Naive B cell (primary cell): ENCODE measurements at regions not wholly inside any gene's neighbourhood (a gene's known extent, or its start where the extent isn't known, plus 50 kb on each side); places are given as distances from the start of the nearest gene placed in this dataset.
"Not testable (repeated sequence)": the region's sequence is repeated elsewhere in the genome, so short reads cannot be mapped to it uniquely, and the experiment has no call there.

Experiments
- ATAC-seq, 2 donors: fragments of 150-1000 bp; cut with Tn5 transposase; 2 replicates each; pipeline ENCODE4 v1.10.0; 2021; ENCODE audit warnings: low read depth in 2 of 2, mild to moderate bottlenecking in 2 of 2, moderate library complexity in 2 of 2
- DNase-seq: peaks from one replicate; pipeline ENCODE4 v3.0.0; 2022
- H3K27ac Mint-ChIP-seq, 6 donors: one replicate each; pipeline ENCODE4 v1.8.0; 2020 to 2022; ENCODE audit warnings: mild to moderate bottlenecking in 6 of 6, mixed read lengths in 6 of 6, moderate library complexity in 5 of 6, inconsistent platforms in 2 of 6
- H3K27me3 Mint-ChIP-seq, 3 donors: one replicate each; pipeline ENCODE4 v1.8.0; 2021 to 2022; ENCODE audit warnings: mixed read lengths in 3 of 3, mild to moderate bottlenecking in 1 of 3
- H3K36me3 Mint-ChIP-seq, 2 donors: one replicate each; pipeline ENCODE4 v1.8.0; 2020 to 2022; ENCODE audit warnings: mixed read lengths in 2 of 2, inconsistent platforms in 1 of 2, mild to moderate bottlenecking in 1 of 2
- H3K4me1 Mint-ChIP-seq, 3 donors: one replicate each; pipeline ENCODE4 v1.8.0; 2020 to 2022; ENCODE audit warnings: mixed read lengths in 3 of 3, inconsistent platforms in 1 of 3, mild to moderate bottlenecking in 1 of 3, moderate library complexity in 1 of 3
- H3K4me3 Mint-ChIP-seq, 8 donors: one replicate each; pipeline ENCODE4 v1.8.0; 2020 to 2022; ENCODE audit warnings: mild to moderate bottlenecking in 8 of 8, mixed read lengths in 8 of 8, moderate library complexity in 8 of 8, inconsistent platforms in 2 of 8
- H3K9me3 Mint-ChIP-seq, 7 donors: one replicate each; pipeline ENCODE4 v1.8.0; 2020 to 2022; ENCODE audit warnings: mixed read lengths in 7 of 7, mild to moderate bottlenecking in 5 of 7, inconsistent platforms in 2 of 7, moderate library complexity in 1 of 7

DNA sequence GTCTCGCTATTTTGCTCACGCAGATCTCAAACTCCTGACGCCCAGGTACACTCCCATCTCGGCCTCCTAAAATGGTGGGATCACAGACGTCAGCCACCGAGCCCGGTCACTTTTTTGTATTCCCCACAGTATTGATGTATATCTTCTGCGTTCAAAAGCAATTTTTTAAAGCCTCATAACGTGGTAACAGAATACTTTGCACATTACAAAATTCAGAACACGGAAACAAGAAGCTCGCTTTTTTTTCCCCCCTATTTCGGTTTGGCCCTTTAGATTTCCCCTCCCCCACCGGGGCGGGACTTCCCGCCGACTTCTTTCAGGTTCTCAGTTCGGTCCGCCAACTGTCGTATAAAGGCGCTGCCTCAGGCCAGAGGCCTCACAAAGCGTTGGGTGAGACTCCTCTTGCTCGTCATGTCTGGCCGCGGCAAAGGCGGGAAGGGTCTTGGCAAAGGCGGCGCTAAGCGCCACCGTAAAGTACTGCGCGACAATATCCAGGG lies 88.4 kb downstream of the OR2B2 start:
- ATAC-seq: peak; percentile 77 to 79
- H3K27ac Mint-ChIP-seq: peak overlapping the region; percentile 96 to 100 (median 98)
- peak; percentile 72 for DNase-seq
- not testable (repeated sequence) for H3K27me3 Mint-ChIP-seq, H3K36me3 Mint-ChIP-seq
- peaks cover 11 to 28% (median 20%) of the 10 kb centered on the region in 3 donors for H3K4me1 Mint-ChIP-seq
- peak overlapping the region; percentile 87 to 98 (median 97) for H3K4me3 Mint-ChIP-seq
- peaks cover 0 to 21% (median 5%) of the 10 kb centered on the region in 7 donors for H3K9me3 Mint-ChIP-seq

- Mint-ChIP-seq H3K27me3 (peaks cover 0 to 4% (median 0%) of the 10 kb centered on the region in 3 donors), H3K9me3 (peaks cover 0 to 23% (median 18%) of the 10 kb centered on the region in 7 donors), H3K4me3 (peak overlapping the region in 2 of 8 donors; percentile 41 to 61), H3K4me1 (peaks cover 10 to 15% (median 13%) of the 10 kb centered on the region in 3 donors), H3K27ac (no peak overlapping the region), H3K36me3 (no peaks in the 10 kb centered on the region)
- no peak for ATAC-seq
- no peak for DNase-seq
Observed at GRCh38 chr6:27816906-27817305, 95.3 kb downstream of the OR2B2 start.

GRCh38 chr6:27814665-27815424 lies 97.4 kb downstream of the OR2B2 start:
- peaks cover 0 to 24% (median 19%) of the 10 kb centered on the region in 7 donors for H3K9me3 Mint-ChIP-seq
- peaks cover 24 to 31% (median 30%) of the 10 kb centered on the region in 3 donors for H3K4me1 Mint-ChIP-seq
- ATAC-seq (peak; percentile 67 to 72), DNase-seq (peak; percentile 73)
- no peaks in the 10 kb centered on the region for H3K36me3 Mint-ChIP-seq
- peaks cover 0 to 4% (median 0%) of the 10 kb centered on the region in 3 donors for H3K27me3 Mint-ChIP-seq
- peak overlapping the region; percentile 63 to 96 (median 88) for H3K27ac Mint-ChIP-seq
- peak overlapping the region; percentile 82 to 93 (median 92) for H3K4me3 Mint-ChIP-seq

GRCh38 chr6:27814415-27814664 lies 97.9 kb downstream of the OR2B2 start:
- Mint-ChIP-seq H3K4me1 (peaks cover 24 to 34% (median 30%) of the 10 kb centered on the region in 3 donors), H3K27ac (peak overlapping the region; percentile 63 to 96 (median 85)), H3K9me3 (peaks cover 0 to 26% (median 21%) of the 10 kb centered on the region in 7 donors), H3K4me3 (peak overlapping the region; percentile 82 to 93 (median 92))
- H3K36me3 Mint-ChIP-seq, H3K27me3 Mint-ChIP-seq, DNase-seq: not testable (repeated sequence)
- ATAC-seq: peak; percentile 7 to 17

DNA sequence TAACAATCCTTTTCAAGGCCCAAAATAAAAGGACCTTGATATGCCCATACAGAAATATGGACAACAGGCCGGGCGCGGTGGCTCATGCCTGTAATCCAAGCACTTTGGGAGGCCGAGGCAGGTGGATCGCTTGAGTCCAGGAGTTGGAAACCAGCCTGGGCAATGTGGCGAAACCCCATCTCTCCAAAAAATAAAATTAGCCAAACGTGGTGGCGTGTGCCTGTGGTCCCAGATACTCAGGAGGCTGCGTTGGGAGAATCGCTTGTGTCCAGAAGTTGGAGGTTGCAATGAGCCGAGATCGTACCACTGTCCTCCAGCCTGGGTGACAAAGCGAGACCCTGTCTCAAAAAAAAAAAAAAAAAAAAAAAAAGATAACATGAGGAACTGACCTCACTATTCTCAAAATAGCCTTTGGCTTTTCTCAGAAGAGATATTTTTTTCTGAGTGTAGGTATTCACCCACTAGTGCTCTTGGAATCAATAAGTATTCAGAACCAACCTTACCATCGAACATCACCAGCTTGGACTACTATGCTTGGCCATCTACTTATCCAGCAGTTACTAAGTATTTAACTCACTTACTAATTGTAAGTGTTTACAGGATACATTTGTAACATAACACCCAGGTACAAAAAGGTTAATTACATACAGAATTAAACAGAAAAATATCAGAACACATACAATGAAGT lies 99.2 kb downstream of the OR2B2 start:
- Mint-ChIP-seq H3K4me1 (peaks cover 25 to 44% (median 33%) of the 10 kb centered on the region in 3 donors), H3K4me3 (peak overlapping the region in 3 of 8 donors; percentile 22 to 91 (median 28)), H3K27me3 (peaks cover 0 to 4% (median 0%) of the 10 kb centered on the region in 3 donors)

GRCh38 chr6:27812078-27812804 lies 100.0 kb downstream of the OR2B2 start:
- no peak for ATAC-seq
- DNase-seq: no peak
- Mint-ChIP-seq H3K4me1 (peaks cover 32 to 50% (median 40%) of the 10 kb centered on the region in 3 donors), H3K9me3 (peaks cover 0 to 43% (median 24%) of the 10 kb centered on the region in 7 donors), H3K27me3 (peaks cover 0 to 4% (median 0%) of the 10 kb centered on the region in 3 donors), H3K36me3 (no peaks in the 10 kb centered on the region), H3K27ac (no peak overlapping the region), H3K4me3 (peak overlapping the region in 2 of 8 donors; percentile 22 to 27)

More for the DNA sequence above, 99.2 kb downstream of the OR2B2 start:
- no peak overlapping the region for H3K27ac Mint-ChIP-seq
- no peak for DNase-seq
- H3K36me3 Mint-ChIP-seq: no peaks in the 10 kb centered on the region
- peaks cover 0 to 37% (median 26%) of the 10 kb centered on the region in 7 donors for H3K9me3 Mint-ChIP-seq
- no peak for ATAC-seq

- peaks cover 0 to 4% (median 0%) of the 10 kb centered on the region in 3 donors for H3K27me3 Mint-ChIP-seq
- H3K9me3 Mint-ChIP-seq: peaks cover 0 to 41% (median 19%) of the 10 kb centered on the region in 7 donors
- no peaks in the 10 kb centered on the region for H3K36me3 Mint-ChIP-seq
- peak overlapping the region in 5 of 6 donors; percentile 58 to 97 (median 94) for H3K27ac Mint-ChIP-seq
- peak overlapping the region; percentile 1 to 99 (median 97) for H3K4me3 Mint-ChIP-seq
- ATAC-seq (no peak), DNase-seq (no peak)
- H3K4me1 Mint-ChIP-seq: peaks cover 34 to 58% (median 47%) of the 10 kb centered on the region in 3 donors
Observed at GRCh38 chr6:27811451-27811772, 100.8 kb downstream of the OR2B2 start.

- Mint-ChIP-seq H3K27ac (peak overlapping the region; percentile 91 to 99 (median 97)), H3K9me3 (peaks cover 0 to 41% (median 19%) of the 10 kb centered on the region in 7 donors), H3K4me3 (peak overlapping the region; percentile 88 to 99 (median 97)), H3K36me3 (no peaks in the 10 kb centered on the region), H3K4me1 (peaks cover 34 to 59% (median 47%) of the 10 kb centered on the region in 3 donors), H3K27me3 (peaks cover 0 to 4% (median 0%) of the 10 kb centered on the region in 3 donors)
- DNase-seq: no peak
- no peak for ATAC-seq
Observed at GRCh38 chr6:27810768-27811450, 101.3 kb downstream of the OR2B2 start.

DNA sequence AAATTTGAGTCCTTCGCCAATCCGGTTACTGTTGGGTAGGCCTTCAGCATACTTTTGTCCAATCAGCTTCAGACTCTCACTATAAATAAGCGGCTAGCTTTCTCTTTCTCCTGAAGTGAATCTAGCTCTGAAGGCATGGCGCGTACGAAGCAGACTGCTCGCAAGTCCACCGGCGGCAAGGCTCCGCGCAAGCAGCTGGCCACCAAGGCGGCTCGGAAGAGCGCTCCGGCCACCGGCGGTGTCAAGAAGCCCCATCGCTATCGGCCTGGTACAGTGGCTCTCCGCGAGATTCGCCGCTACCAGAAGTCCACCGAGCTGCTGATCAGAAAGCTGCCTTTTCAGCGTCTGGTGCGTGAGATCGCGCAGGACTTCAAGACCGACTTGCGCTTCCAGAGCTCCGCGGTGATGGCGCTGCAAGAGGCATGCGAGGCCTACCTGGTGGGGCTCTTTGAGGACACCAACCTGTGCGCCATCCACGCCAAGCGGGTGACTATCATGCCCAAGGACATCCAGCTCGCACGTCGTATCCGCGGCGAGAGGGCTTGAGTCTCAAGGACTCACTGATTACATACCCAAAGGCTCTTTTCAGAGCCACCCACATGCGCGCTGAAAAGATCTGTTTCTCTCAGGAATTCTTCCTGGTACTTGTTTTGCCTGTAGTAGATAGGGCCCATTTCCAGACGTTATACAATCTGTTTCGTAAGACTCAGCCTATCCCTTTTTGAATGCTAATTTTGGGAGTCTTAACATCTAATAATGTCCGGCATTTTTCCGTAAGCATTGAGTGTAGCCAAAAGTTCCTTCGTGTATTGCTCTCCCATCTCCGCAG lies 102.0 kb downstream of the OR2B2 start:
- H3K27ac Mint-ChIP-seq: peak overlapping the region; percentile 91 to 99 (median 97)
- ATAC-seq (peak; percentile 58 to 63), DNase-seq (peak; percentile 89)
- peaks cover 0 to 39% (median 17%) of the 10 kb centered on the region in 7 donors for H3K9me3 Mint-ChIP-seq
- peaks cover 0 to 4% (median 0%) of the 10 kb centered on the region in 3 donors for H3K27me3 Mint-ChIP-seq
- no peaks in the 10 kb centered on the region for H3K36me3 Mint-ChIP-seq
- H3K4me1 Mint-ChIP-seq: peaks cover 33 to 58% (median 46%) of the 10 kb centered on the region in 3 donors
- H3K4me3 Mint-ChIP-seq: peak overlapping the region; percentile 88 to 99 (median 97)

DNA sequence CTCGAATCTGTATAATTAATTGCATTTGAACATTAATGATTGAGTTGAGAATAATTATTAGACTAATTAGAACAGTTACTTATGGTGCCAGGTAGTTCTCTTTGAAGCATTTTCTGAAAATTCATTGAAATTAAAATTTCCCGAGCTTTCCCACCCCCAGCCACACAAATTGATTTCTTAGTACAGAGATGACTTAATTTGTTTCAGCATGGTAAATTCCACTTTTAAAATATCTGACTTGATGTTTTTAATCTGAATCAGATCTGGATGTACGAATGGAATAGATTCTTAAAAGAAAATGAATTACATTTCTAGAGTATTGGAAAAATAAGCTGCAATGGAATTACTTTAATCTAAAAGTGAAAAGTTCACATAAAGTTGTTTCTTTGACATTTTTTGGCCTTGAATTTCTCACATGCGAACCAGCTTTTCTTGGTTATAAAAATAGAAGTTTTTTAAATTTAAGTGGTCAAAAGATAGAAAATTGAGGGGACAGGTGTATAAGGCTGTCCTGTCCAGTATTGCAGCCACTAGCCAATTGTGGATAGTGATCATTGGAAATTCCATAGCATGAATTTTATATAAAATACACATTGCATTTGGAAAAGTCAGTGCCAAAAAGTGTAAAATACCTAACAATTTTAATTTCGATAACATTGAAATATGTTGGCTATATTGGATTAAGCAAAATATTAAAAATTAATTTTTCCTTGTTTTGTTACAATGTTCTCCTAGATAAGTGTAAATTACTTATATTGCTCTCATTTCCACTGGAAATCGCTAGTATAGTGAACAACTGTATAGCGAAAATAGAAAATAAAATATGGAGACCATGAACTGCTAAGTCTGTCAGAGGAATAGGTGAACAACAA lies 102.9 kb downstream of the OR2B2 start:
- H3K27me3 Mint-ChIP-seq: no peaks in the 10 kb centered on the region
- peaks cover 0 to 30% (median 12%) of the 10 kb centered on the region in 7 donors for H3K9me3 Mint-ChIP-seq
- peak overlapping the region; percentile 94 to 99 (median 97) for H3K27ac Mint-ChIP-seq
- H3K4me3 Mint-ChIP-seq: peak overlapping the region; percentile 94 to 99 (median 98)
- DNase-seq (no peak), ATAC-seq (no peak)
- peaks cover 27 to 50% (median 37%) of the 10 kb centered on the region in 3 donors for H3K4me1 Mint-ChIP-seq
- no peaks in the 10 kb centered on the region for H3K36me3 Mint-ChIP-seq
